GM12892 (cell line): ENCODE measurements at regions not wholly inside any gene's neighbourhood (a gene's known extent, or its start where the extent isn't known, plus 50 kb on each side); places are given as distances from the start of the nearest gene placed in this dataset.

ENCODE experiments used
- POLR2A ChIP-seq: IDR thresholded peaks from 2 replicates; pipeline ENCODE4 v1.6.1; 2011; ENCODE audit warnings: low read depth, low read length, control low read depth
- POLR2AphosphoS5 ChIP-seq: IDR thresholded peaks from 2 replicates; pipeline ENCODE4 v1.6.1; 2011; ENCODE audit warnings: low read depth, low read length, control low read depth

- TF ChIP-seq POLR2AphosphoS5 (no peak), POLR2A (no peak)
Observed at GRCh38 chr13:50396001-50396400, 380.8 kb downstream of the KCNRG start.
